Trophoblast cell (in vitro differentiated cells and primary cell): ENCODE measurements at regions not wholly inside any gene's neighbourhood (a gene's known extent, or its start where the extent isn't known, plus 50 kb on each side); places are given as distances from the start of the nearest gene placed in this dataset.

ENCODE experiments used
- DNase-seq, 2 donors: peaks; one replicate each; pipeline ENCODE4 v3.0.0-alpha.2; 2016
- H2AFZ ChIP-seq: 2 replicates; pipeline ENCODE4 v1.6.1; 2013; ENCODE audit warnings: low read length, moderate library complexity, mild to moderate bottlenecking; ENCODE audit not compliant: insufficient read depth, poor library complexity
- H2AK5ac ChIP-seq: 2 replicates; pipeline ENCODE4 v1.6.1; 2013; ENCODE audit warnings: mild to moderate bottlenecking, low read length
- H2BK120ac ChIP-seq: 2 replicates; pipeline ENCODE4 v1.6.1; 2013; ENCODE audit warnings: low read length, mild to moderate bottlenecking, moderate library complexity; ENCODE audit not compliant: insufficient read depth, poor library complexity
- H2BK12ac ChIP-seq: 2 replicates; pipeline ENCODE4 v1.6.1; 2013; ENCODE audit warnings: mild to moderate bottlenecking, low read length, moderate library complexity
- H2BK5ac ChIP-seq: 2 replicates; pipeline ENCODE4 v1.6.1; 2013; ENCODE audit warnings: low read length, low read depth, moderate library complexity, mild to moderate bottlenecking; ENCODE audit not compliant: poor library complexity
- H3K14ac ChIP-seq: 2 replicates; pipeline ENCODE4 v1.6.1; 2013; ENCODE audit warnings: mild to moderate bottlenecking, low read length
- H3K18ac ChIP-seq: 2 replicates; pipeline ENCODE4 v1.6.1; 2013; ENCODE audit warnings: mild to moderate bottlenecking, low read length
- H3K23ac ChIP-seq: 2 replicates; pipeline ENCODE4 v1.6.1; 2013; ENCODE audit warnings: low read length
- H3K27ac ChIP-seq: 2 replicates; pipeline ENCODE4 v1.5.1; 2013; ENCODE audit warnings: low read depth, mild to moderate bottlenecking, inconsistent platforms, low read length, moderate library complexity
- H3K27me3 ChIP-seq: 2 replicates; pipeline ENCODE4 v1.6.1; 2013; ENCODE audit warnings: inconsistent platforms, mild to moderate bottlenecking, low read length, moderate library complexity; ENCODE audit not compliant: insufficient read depth
- H3K36me3 ChIP-seq, 2 experiments: 1 replicate in 1 of 2; 2 replicates in 1 of 2; pipeline ENCODE4 v1.6.1; 2013; ENCODE audit warnings: low read length in 2 of 2, mild to moderate bottlenecking in 2 of 2, moderate library complexity in 1 of 2; ENCODE audit not compliant: insufficient read depth in 2 of 2, control insufficient read depth in 1 of 2
- H3K4ac ChIP-seq: 2 replicates; pipeline ENCODE4 v1.6.1; 2013; ENCODE audit warnings: low read depth, mild to moderate bottlenecking, low read length, moderate library complexity
- H3K4me1 ChIP-seq, 2 experiments: 1 replicate in 1 of 2; 2 replicates in 1 of 2; pipeline ENCODE4 v1.6.1; 2013; ENCODE audit warnings: low read length in 2 of 2, mild to moderate bottlenecking in 2 of 2, moderate library complexity in 1 of 2; ENCODE audit not compliant: insufficient read depth in 2 of 2, control insufficient read depth in 1 of 2
- H3K4me2 ChIP-seq: 2 replicates; pipeline ENCODE4 v1.6.1; 2013; ENCODE audit warnings: inconsistent platforms, mild to moderate bottlenecking, low read length, moderate library complexity
- H3K4me3 ChIP-seq: 2 replicates; pipeline ENCODE4 v1.5.1; 2013; ENCODE audit warnings: mild to moderate bottlenecking, low read depth, low read length, inconsistent platforms
- H3K79me1 ChIP-seq: one replicate; pipeline ENCODE4 v1.6.1; 2013; ENCODE audit warnings: low read length
- H3K79me2 ChIP-seq: 2 replicates; pipeline ENCODE4 v1.6.1; 2013; ENCODE audit warnings: low read length, mild to moderate bottlenecking; ENCODE audit not compliant: control insufficient read depth, insufficient read depth, poor library complexity
- H3K9ac ChIP-seq: 2 replicates; pipeline ENCODE4 v1.6.1; 2013; ENCODE audit warnings: mild to moderate bottlenecking, low read length
- H3K9me3 ChIP-seq: 2 replicates; pipeline ENCODE4 v1.6.1; 2013; ENCODE audit warnings: low read depth, mild to moderate bottlenecking, control low read depth, inconsistent platforms, low read length; ENCODE audit not compliant: insufficient read depth
- H4K12ac ChIP-seq: 2 replicates; pipeline ENCODE4 v1.6.1; 2013; ENCODE audit warnings: low read depth, mild to moderate bottlenecking, low read length, moderate library complexity
- H4K8ac ChIP-seq: 2 replicates; pipeline ENCODE4 v1.6.1; 2013; ENCODE audit warnings: low read depth, mild to moderate bottlenecking, low read length, moderate library complexity
- H4K91ac ChIP-seq: one replicate; pipeline ENCODE4 v1.6.1; 2013; ENCODE audit warnings: low read depth, mild to moderate bottlenecking, low read length, moderate library complexity
- WGBS: extraction: QIAGEN DNeasy Blood & Tissue Kit; methylation state at CpG from one replicate; pipeline ENCODE4 v1.1.7; 2013; ENCODE audit warnings: missing lambda C conversion rate; ENCODE audit not compliant: insufficient read length, insufficient coverage; ENCODE audit errors: extremely low coverage; 5-methylcytosine and 5-hydroxymethylcytosine counted together

DNA sequence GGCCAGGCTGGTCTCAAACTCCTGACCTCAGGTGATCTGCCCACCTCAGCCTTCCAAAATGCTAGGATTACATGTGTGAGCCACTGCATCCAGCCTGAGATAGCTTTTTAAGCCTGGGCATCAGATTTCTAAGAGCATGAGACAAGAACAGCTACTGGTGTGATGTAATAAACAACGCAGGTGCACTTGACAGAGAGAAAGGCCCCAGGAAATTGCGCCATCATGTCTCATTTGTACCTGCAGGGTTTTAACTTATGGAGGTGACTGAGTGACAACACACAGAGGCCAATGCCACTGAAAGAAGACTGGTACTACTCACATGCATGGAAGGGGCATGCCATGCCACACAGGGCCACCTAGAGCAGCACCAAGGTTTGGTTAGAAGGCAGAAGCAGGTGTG, 209.4 kb downstream of the SP3 start:
- no CpG with 5 or more reads among the region's 2 CpGs for WGBS
- H2AFZ ChIP-seq = no peak overlapping the region
- H3K14ac ChIP-seq = no peak overlapping the region

GRCh38 chr2:173759959-173760358, 205.2 kb downstream of the SP3 start:
- Histone ChIP-seq H3K27ac (no peak overlapping the region), H4K12ac (no peak overlapping the region), H2AK5ac (no peak overlapping the region), H3K4me3 (no peak overlapping the region), H4K91ac (no peak overlapping the region), H3K4ac (no peak overlapping the region), H3K36me3 (no peaks in the 10 kb centered on the region), H3K9me3 (peaks cover 4% of the 10 kb centered on the region), H3K4me2 (no peak overlapping the region), H3K18ac (no peak overlapping the region), H2AFZ (no peak overlapping the region), H3K27me3 (no peaks in the 10 kb centered on the region), H4K8ac (no peak overlapping the region), H3K14ac (no peak overlapping the region), H2BK120ac (no peak overlapping the region), H2BK5ac (no peak overlapping the region), H3K79me1 (no peaks in the 10 kb centered on the region), H2BK12ac (no peak overlapping the region), H3K9ac (no peak overlapping the region), H3K23ac (no peak overlapping the region), H3K79me2 (no peaks in the 10 kb centered on the region), H3K4me1 (no peaks in the 10 kb centered on the region)
- WGBS = no CpG with 5 or more reads among the region's 6 CpGs
- no peak for DNase-seq

More for the DNA sequence above, 209.4 kb downstream of the SP3 start:
- H3K4me2 ChIP-seq = no peak overlapping the region
- no peak overlapping the region for H4K12ac ChIP-seq
- H3K4me1 ChIP-seq = peaks cover 0 to 2% of the 10 kb centered on the region in 2 experiments
- H3K18ac ChIP-seq = no peak overlapping the region
- H4K8ac ChIP-seq = no peak overlapping the region
- peak; percentile 19 to 56 for DNase-seq
- H3K27ac ChIP-seq = no peak overlapping the region
- H2BK5ac ChIP-seq = no peak overlapping the region
- no peak overlapping the region for H3K4ac ChIP-seq
- H2AK5ac ChIP-seq = no peak overlapping the region
- H3K9me3 ChIP-seq = peaks cover 2% of the 10 kb centered on the region
- no peak overlapping the region for H3K23ac ChIP-seq
- H2BK120ac ChIP-seq = no peak overlapping the region
- H3K79me1 ChIP-seq = no peaks in the 10 kb centered on the region
- no peaks in the 10 kb centered on the region for H3K27me3 ChIP-seq
- no peak overlapping the region for H3K4me3 ChIP-seq
- no peaks in the 10 kb centered on the region for H3K79me2 ChIP-seq
- H4K91ac ChIP-seq = no peak overlapping the region
- H2BK12ac ChIP-seq = no peak overlapping the region
- no peak overlapping the region for H3K9ac ChIP-seq
- H3K36me3 ChIP-seq = no peaks in the 10 kb centered on the region

DNA sequence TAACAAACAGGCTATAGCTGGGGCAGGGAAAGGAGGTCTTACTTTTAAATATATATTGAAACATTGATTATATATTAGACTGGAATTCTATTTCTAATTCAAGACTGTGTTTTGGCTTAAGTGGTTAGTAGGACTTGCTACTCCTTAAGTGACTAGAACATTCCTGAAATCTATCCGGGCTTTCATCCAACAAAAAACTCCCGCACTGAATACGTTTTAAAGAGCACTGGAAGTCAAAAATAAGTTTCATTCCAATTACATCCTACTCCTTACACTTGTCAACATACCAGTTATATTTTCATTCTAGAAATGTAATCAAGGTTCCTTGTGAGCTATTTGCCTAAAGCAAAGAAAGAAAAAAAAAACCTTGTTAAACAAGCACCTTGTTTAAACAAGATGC, 204.6 kb downstream of the SP3 start:
- DNase-seq = no peak
- H3K9ac ChIP-seq = no peak overlapping the region

GRCh38 chr2:173761603-173762119, 203.5 kb downstream of the SP3 start:
- Histone ChIP-seq H3K14ac (no peak overlapping the region), H2AFZ (no peak overlapping the region), H3K79me2 (no peaks in the 10 kb centered on the region), H2BK120ac (no peak overlapping the region), H3K4ac (no peak overlapping the region), H3K79me1 (no peaks in the 10 kb centered on the region), H4K12ac (no peak overlapping the region), H3K4me2 (no peak overlapping the region), H2BK5ac (no peak overlapping the region), H4K91ac (no peak overlapping the region), H3K18ac (no peak overlapping the region), H3K9ac (no peak overlapping the region), H2AK5ac (no peak overlapping the region), H3K23ac (no peak overlapping the region), H3K36me3 (no peaks in the 10 kb centered on the region), H3K4me1 (no peaks in the 10 kb centered on the region), H3K27ac (no peak overlapping the region), H3K9me3 (peaks cover 4% of the 10 kb centered on the region), H3K27me3 (no peaks in the 10 kb centered on the region), H3K4me3 (no peak overlapping the region), H4K8ac (no peak overlapping the region), H2BK12ac (no peak overlapping the region)
- no CpG with 5 or more reads among the region's 8 CpGs for WGBS
- no peak for DNase-seq

More for the DNA sequence above, 204.6 kb downstream of the SP3 start:
- Histone ChIP-seq H2AFZ (no peak overlapping the region), H3K4me2 (no peak overlapping the region), H3K79me2 (no peaks in the 10 kb centered on the region), H3K14ac (no peak overlapping the region), H4K12ac (no peak overlapping the region), H4K8ac (no peak overlapping the region), H3K9me3 (peaks cover 4% of the 10 kb centered on the region), H2AK5ac (no peak overlapping the region), H2BK12ac (no peak overlapping the region), H2BK5ac (no peak overlapping the region), H4K91ac (no peak overlapping the region), H3K4ac (no peak overlapping the region), H3K4me3 (no peak overlapping the region), H3K27me3 (no peaks in the 10 kb centered on the region), H3K18ac (no peak overlapping the region), H3K27ac (no peak overlapping the region), H3K23ac (no peak overlapping the region), H2BK120ac (no peak overlapping the region), H3K36me3 (no peaks in the 10 kb centered on the region), H3K79me1 (no peaks in the 10 kb centered on the region), H3K4me1 (no peaks in the 10 kb centered on the region)
- WGBS = no CpG with 5 or more reads among the region's 3 CpGs
